ENCODE measurements at regions not wholly inside any gene's neighbourhood (a gene's known extent, or its start where the extent isn't known, plus 50 kb on each side); places are given as distances from the start of the nearest gene placed in this dataset.

GRCh38 chr5:122707796-122708195, 67.1 kb upstream of the SNX2 start:
- no peak for TF ChIP-seq EZH2 (IDR thresholded peaks at IDR 0.05; ENCODE audit: borderline replicate concordance, low read length)
- TF ChIP-seq CTCF (IDR thresholded peaks at IDR 0.05; ENCODE audit: low read length) = no peak
